BJ (cell line): ENCODE measurements at regions not wholly inside any gene's neighbourhood (a gene's known extent, or its start where the extent isn't known, plus 50 kb on each side); places are given as distances from the start of the nearest gene placed in this dataset.
"Not testable (repeated sequence)": the region's sequence is repeated elsewhere in the genome, so short reads cannot be mapped to it uniquely, and the experiment has no call there.

Experiments used
- CTCF ChIA-PET: fragments of 350-600 bp; formaldehyde crosslinking; extraction: SDS; loops from one replicate; lab custom pipeline; 2021; ENCODE audit warnings: antibody characterized with exemption, inconsistent platforms; lab: Yijun Ruan, JAX
- POLR2A ChIA-PET: fragments of 300-600 bp; sonication (Branson Sonifier 250); formaldehyde crosslinking; extraction: SDS; loops from one replicate; lab custom pipeline; 2021; ENCODE audit warnings: antibody characterized with exemption; lab: Charles Lee
- DNase-seq: peaks from one replicate; pipeline ENCODE4 v3.0.0-alpha.2; 2011; ENCODE audit warnings: low read depth
- H3K27me3 ChIP-seq: 2 replicates; pipeline ENCODE4 v1.6.0; 2011; ENCODE audit warnings: low read length; ENCODE audit not compliant: control insufficient read depth, insufficient read depth
- H3K36me3 ChIP-seq: 2 replicates; pipeline ENCODE4 v1.5.1; 2011; ENCODE audit warnings: low read length; ENCODE audit not compliant: control insufficient read depth, insufficient read depth
- H3K4me3 ChIP-seq: 2 replicates; pipeline ENCODE4 v1.5.1; 2011; ENCODE audit warnings: low read depth, mild to moderate bottlenecking, control low read depth, low read length
- TF ChIP-seq, protein P1 (sequence below): IDR thresholded peaks from 2 replicates; pipeline ENCODE4 v1.5.1; 2011; ENCODE audit warnings: low read depth, mild to moderate bottlenecking, control low read depth, inconsistent platforms, low read length, moderate library complexity; ENCODE audit not compliant: insufficient read depth

DNA sequence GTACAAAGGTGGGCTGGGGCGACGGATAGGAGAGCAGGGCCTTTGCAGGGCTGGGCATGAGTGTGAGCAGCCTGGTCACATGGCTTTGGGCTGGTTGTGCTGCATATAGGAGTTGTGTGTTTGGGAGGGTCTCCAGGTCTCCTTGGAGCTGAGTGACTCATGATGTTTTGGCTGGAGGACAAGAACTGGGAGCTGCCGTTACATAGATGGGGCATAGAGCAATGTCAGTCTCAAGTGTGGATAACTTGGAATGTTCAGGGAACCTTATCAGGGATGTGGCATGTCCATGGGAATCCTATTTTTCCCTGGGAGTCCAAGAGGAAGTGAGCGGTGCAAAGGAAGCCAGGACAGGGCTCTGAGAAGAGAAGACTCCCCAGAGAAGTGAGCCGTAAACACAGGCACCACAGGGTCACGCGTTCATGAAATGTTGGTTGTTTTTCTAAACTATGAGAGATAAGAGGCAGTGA lies 136.4 kb upstream of the KCNE2 start:
- no peak for DNase-seq
- TF ChIP-seq, protein P1, sequence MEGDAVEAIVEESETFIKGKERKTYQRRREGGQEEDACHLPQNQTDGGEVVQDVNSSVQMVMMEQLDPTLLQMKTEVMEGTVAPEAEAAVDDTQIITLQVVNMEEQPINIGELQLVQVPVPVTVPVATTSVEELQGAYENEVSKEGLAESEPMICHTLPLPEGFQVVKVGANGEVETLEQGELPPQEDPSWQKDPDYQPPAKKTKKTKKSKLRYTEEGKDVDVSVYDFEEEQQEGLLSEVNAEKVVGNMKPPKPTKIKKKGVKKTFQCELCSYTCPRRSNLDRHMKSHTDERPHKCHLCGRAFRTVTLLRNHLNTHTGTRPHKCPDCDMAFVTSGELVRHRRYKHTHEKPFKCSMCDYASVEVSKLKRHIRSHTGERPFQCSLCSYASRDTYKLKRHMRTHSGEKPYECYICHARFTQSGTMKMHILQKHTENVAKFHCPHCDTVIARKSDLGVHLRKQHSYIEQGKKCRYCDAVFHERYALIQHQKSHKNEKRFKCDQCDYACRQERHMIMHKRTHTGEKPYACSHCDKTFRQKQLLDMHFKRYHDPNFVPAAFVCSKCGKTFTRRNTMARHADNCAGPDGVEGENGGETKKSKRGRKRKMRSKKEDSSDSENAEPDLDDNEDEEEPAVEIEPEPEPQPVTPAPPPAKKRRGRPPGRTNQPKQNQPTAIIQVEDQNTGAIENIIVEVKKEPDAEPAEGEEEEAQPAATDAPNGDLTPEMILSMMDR = no peak
- Histone ChIP-seq H3K36me3 (no peaks in the 10 kb centered on the region), H3K4me3 (no peak overlapping the region), H3K27me3 (peaks cover 4% of the 10 kb centered on the region)
- ChIA-PET CTCF (interaction anchor here (1.1 to 1.4 kb wide), 2 partner anchors 9 to 23 kb away, joined by 3 read pairs; no protein-coding TSS in a partner anchor), POLR2A (no interaction called here)

DNA sequence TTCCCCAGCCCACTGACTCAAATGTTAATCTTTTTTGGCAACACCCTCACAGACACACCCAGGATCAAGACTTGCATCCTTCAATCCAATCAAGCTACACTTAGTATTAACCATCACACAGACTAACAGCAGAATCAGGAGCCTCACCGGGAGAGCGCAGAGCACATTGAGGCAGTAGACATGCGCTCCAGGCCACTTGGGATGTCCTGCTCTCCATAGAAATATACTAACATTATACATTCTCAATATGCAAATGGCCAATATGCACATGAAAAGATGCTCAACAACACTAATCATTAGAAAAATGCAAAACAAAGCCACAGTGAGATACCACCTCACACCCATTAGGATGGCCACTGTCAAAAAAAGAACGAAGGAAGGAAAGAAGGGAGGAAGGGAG lies 135.0 kb upstream of the KCNE2 start:
- Histone ChIP-seq H3K4me3 (no peak overlapping the region), H3K36me3 (no peaks in the 10 kb centered on the region), H3K27me3 (peaks cover 4% of the 10 kb centered on the region; the same call in 1 of the 2 replicates)
- TF ChIP-seq, protein P1 = no peak
- CTCF ChIA-PET = interaction anchor here (0.9 kb wide), 1 partner anchor 304 kb away, joined by 3 read pairs; no protein-coding TSS in a partner anchor
- DNase-seq = no peak
- POLR2A ChIA-PET = no interaction called here

DNA sequence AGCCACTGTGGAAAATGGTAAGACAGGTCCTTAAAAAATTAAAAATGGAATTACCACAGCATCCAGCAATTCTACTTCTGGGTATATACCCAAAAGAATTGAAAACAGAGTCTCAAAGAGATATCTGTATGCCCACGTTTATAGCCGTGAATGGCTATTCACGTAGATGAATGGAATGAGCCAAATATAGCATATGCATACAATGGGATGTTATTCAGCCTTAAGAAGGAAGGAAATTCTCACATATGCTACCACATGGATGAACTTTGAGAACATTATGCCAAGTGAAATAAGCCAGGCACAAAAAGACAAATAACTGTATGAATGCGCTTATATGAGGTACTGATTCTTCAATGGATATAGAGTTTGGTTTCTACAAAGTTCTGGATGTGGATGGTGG lies 134.5 kb upstream of the KCNE2 start:
- ChIA-PET POLR2A (no interaction called here), CTCF (no interaction called here)
- peaks cover 4% of the 10 kb centered on the region; the same call in 1 of the 2 replicates for H3K27me3 ChIP-seq
- TF ChIP-seq, protein P1 = no peak
- DNase-seq = no peak
- H3K36me3 ChIP-seq = no peaks in the 10 kb centered on the region
- no peak overlapping the region for H3K4me3 ChIP-seq

DNA sequence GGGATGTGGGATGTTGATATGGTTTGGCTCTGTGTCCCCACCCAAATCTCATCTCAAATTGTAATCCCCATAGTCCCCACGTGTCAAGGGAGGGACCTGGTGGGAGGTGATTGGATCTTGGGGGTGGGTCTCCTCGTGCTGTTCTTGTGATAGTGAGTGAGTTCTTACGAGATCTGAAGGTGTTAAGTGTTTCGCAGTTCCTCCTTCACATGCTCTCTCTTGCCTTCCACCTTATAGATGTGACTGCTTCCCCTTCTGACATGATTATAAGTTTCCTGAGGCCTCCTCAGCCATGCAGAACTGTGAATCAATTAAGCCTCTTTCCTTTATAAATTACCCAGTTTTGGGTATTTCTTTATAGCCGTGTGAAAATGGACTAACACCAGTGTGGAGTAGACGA lies 130.1 kb upstream of the KCNE2 start:
- H3K36me3 ChIP-seq, CTCF ChIA-PET, POLR2A ChIA-PET, H3K4me3 ChIP-seq, H3K27me3 ChIP-seq, DNase-seq: not testable (repeated sequence)

DNA sequence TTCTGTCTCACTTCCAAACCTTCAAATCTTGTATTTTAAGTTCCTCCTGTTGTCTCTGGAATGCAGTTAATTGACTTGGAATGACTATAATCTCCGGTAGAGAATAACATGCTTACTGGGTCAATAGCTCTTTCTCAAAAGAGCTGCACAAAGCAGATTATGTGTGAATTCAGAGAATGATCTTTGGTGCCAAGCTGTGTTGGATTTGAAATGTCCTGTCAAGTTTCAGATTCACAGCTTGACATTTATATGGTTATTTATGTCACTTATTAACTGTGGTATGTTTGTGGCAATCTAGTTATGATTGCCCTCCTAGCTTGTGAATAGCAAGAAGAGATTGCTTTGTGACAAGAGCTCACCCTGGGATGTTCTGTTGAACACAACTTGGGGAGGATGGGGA lies 128.3 kb upstream of the KCNE2 start:
- ChIA-PET POLR2A (interaction anchor here (0.7 kb wide), 1 partner anchor 13 kb away, joined by 3 read pairs; no protein-coding TSS in a partner anchor), CTCF (interaction anchor here (0.7 kb wide), 2 partner anchors 10 to 311 kb away, joined by 3 read pairs; no protein-coding TSS in a partner anchor)
- Histone ChIP-seq H3K36me3 (no peaks in the 10 kb centered on the region), H3K4me3 (no peak overlapping the region), H3K27me3 (peaks cover 1% of the 10 kb centered on the region; the same call in 1 of the 2 replicates)
- TF ChIP-seq, protein P1 = no peak
- no peak for DNase-seq

DNA sequence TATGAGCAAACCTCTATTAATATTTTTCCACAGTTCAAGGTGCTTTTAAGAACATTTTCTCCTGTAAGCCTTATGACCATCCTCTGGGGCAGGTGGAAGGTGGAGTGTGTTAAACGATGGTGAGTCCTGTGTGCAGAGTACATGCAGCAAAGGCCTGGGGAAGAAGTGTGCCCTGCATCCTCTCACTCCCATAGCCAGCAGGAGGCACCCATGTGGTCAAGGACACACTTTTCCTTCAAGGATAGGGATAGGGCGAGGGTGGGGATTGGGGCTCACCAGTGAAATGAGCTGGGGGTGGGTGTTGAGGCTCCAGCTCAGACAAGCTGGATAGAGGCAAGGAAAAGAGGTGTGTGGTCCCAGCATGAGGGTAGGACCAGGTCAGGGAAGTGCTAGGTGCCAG lies 120.8 kb upstream of the KCNE2 start:
- DNase-seq = no peak
- ChIA-PET CTCF (interaction anchor here (0.8 to 3.1 kb wide), 2 partner anchors 319 to 321 kb away, joined by 3 to 29 read pairs; no protein-coding TSS in a partner anchor), POLR2A (no interaction called here)
- Histone ChIP-seq H3K36me3 (no peaks in the 10 kb centered on the region), H3K27me3 (peaks cover 4% of the 10 kb centered on the region; the same call in 1 of the 2 replicates), H3K4me3 (no peak overlapping the region)
- TF ChIP-seq, protein P1 = no peak
